ENCODE measurements at regions not wholly inside any gene's neighbourhood (a gene's known extent, or its start where the extent isn't known, plus 50 kb on each side); places are given as distances from the start of the nearest gene placed in this dataset.
"Not testable (repeated sequence)": the region's sequence is repeated elsewhere in the genome, so short reads cannot be mapped to it uniquely, and the experiment has no call there.

- H3K4me1 ChIP-seq, result peaks cover 11% of the 10 kb centered on the region
- no peaks in the 10 kb centered on the region for H3K27me3 ChIP-seq
- no peak overlapping the region for H3K27ac ChIP-seq
- no peaks in the 10 kb centered on the region for H4K20me1 ChIP-seq
- H3K9me3 ChIP-seq, result no peaks in the 10 kb centered on the region
- no peak for TF ChIP-seq Cebpa-rat (IDR thresholded peaks at IDR 0.05)
- peak overlapping the region; percentile 34; the same call in 1 of the 2 replicates for H3K9ac ChIP-seq
- no peaks in the 10 kb centered on the region for H3K36me3 ChIP-seq
- H3K4me2 ChIP-seq, result peak overlapping the region; percentile 70
- no peak overlapping the region for H3K4me3 ChIP-seq
Measured at GRCh38 chr20:47897461-47897860, 112.2 kb upstream of the SULF2 start.

GRCh38 chr20:47892681-47893080, 107.4 kb upstream of the SULF2 start:
- Histone ChIP-seq H3K4me2 (peak overlapping the region; percentile 42), H3K4me1 (peaks cover 13% of the 10 kb centered on the region)
- H3K9ac ChIP-seq, H3K27ac ChIP-seq, H4K20me1 ChIP-seq, H3K36me3 ChIP-seq, H3K4me3 ChIP-seq, H3K9me3 ChIP-seq, H3K27me3 ChIP-seq: not testable (repeated sequence)

DNA sequence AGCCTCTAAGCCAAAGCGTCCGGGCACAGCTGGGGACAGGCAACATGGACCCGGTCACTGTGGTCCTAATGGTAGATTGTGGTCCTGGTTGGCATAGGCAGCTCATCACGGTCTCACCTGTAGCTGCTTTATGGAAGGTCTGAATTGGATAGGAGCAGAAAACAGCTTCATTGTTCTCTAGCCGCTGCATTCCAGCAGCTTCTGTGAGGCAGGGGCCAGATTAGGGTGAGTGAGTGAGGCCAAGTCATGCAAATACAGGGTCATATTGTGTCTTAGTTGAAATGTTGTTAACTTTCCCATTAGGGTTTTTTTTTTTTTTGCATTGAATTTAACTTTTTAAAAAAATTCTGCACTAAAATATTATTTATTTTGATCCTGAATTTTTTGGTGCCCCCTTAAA, 105.4 kb upstream of the SULF2 start:
- H3K4me1 ChIP-seq, H3K27ac ChIP-seq, H3K36me3 ChIP-seq, H3K9me3 ChIP-seq, H3K4me3 ChIP-seq, H4K20me1 ChIP-seq, H3K9ac ChIP-seq, H3K27me3 ChIP-seq, H3K4me2 ChIP-seq: not testable (repeated sequence)

GRCh38 chr20:47889751-47890150, 104.5 kb upstream of the SULF2 start:
- H3K9ac ChIP-seq, H3K4me3 ChIP-seq, H3K36me3 ChIP-seq, H3K4me2 ChIP-seq, H3K9me3 ChIP-seq, H4K20me1 ChIP-seq, H3K27ac ChIP-seq, H3K4me1 ChIP-seq, H3K27me3 ChIP-seq: not testable (repeated sequence)

- Histone ChIP-seq H3K36me3 (no peaks in the 10 kb centered on the region), H3K27ac (no peak overlapping the region), H3K9me3 (no peaks in the 10 kb centered on the region), H3K9ac (no peak overlapping the region), H3K27me3 (no peaks in the 10 kb centered on the region), H4K20me1 (no peaks in the 10 kb centered on the region), H3K4me3 (no peak overlapping the region), H3K4me1 (peaks cover 8% of the 10 kb centered on the region), H3K4me2 (no peak overlapping the region)
- TF ChIP-seq Cebpa-rat (IDR thresholded peaks at IDR 0.05), result no peak
Measured at GRCh38 chr20:47888351-47888750, 103.1 kb upstream of the SULF2 start.

GRCh38 chr20:47887477-47888080, 102.3 kb upstream of the SULF2 start:
- Histone ChIP-seq H3K4me2 (no peak overlapping the region), H3K4me1 (peaks cover 7% of the 10 kb centered on the region), H3K27ac (no peak overlapping the region), H3K4me3 (no peak overlapping the region), H3K36me3 (no peaks in the 10 kb centered on the region), H3K9me3 (no peaks in the 10 kb centered on the region), H3K9ac (no peak overlapping the region), H4K20me1 (no peaks in the 10 kb centered on the region), H3K27me3 (no peaks in the 10 kb centered on the region)
- no peak for TF ChIP-seq Cebpa-rat (IDR thresholded peaks at IDR 0.05)

DNA sequence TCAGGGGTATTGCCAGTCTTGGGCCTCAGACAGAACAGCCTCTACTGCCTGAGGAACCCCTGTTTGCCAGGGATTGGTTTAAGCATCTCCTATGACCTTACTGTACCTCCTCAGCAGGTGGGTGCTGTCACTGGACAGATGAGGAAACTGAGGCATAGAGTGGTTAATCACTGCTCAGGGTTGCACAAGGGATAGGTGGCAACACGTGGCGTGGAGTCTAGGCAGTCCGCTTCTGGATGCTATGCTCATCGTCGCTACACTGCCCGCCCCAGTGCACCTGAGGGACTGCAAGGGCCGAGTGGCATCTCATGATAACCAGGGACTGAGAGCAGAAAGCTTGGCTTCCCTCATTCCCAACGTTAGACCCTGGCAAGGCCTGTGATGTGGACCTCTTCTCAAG, 101.8 kb upstream of the SULF2 start:
- no peaks in the 10 kb centered on the region for H3K27me3 ChIP-seq
- no peak overlapping the region for H3K4me3 ChIP-seq
- no peaks in the 10 kb centered on the region for H3K36me3 ChIP-seq
- no peak overlapping the region for H3K27ac ChIP-seq
- no peak overlapping the region for H3K9ac ChIP-seq
- H3K9me3 ChIP-seq, result no peaks in the 10 kb centered on the region
- TF ChIP-seq Cebpa-rat (IDR thresholded peaks at IDR 0.05), result no peak
- H3K4me2 ChIP-seq, result no peak overlapping the region
- H4K20me1 ChIP-seq, result no peaks in the 10 kb centered on the region
- H3K4me1 ChIP-seq, result peaks cover 2% of the 10 kb centered on the region

DNA sequence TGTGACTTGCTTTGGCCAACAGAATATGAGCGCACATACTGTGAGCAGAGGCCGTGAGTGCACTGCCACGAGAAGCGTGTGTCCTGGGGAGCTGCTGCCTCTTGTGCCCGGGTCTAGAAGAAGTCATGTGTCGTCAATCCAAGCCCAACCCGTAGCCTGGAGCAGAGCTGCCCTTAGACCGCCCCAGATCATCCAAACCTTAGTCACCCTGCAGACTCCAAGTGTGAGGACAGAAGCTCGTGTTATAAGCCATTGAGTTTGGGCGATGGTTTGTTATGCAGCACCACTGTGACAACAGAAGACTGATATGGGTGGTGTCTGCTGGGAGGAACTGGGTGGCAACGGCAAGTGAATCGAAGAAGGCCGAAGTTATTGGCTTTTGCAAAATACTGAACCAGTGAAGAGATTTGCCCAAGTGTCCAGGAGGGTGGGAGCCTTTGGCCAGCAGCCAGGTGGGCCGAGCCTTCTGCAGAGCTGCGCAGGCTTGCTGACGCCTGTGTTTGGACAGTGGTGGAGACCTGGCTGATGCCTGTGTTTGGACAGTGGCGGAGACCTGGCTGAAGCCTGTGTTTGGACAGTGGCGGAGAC, 101.3 kb upstream of the SULF2 start:
- Histone ChIP-seq H3K27me3 (no peaks in the 10 kb centered on the region), H3K4me3 (no peak overlapping the region), H3K9ac (no peak overlapping the region), H3K9me3 (no peaks in the 10 kb centered on the region), H3K36me3 (no peaks in the 10 kb centered on the region), H3K27ac (no peak overlapping the region), H3K4me1 (no peaks in the 10 kb centered on the region), H3K4me2 (no peak overlapping the region), H4K20me1 (no peaks in the 10 kb centered on the region)
- TF ChIP-seq Cebpa-rat (IDR thresholded peaks at IDR 0.05), result no peak

- Histone ChIP-seq H3K4me1 (no peaks in the 10 kb centered on the region), H3K4me2 (no peak overlapping the region), H3K36me3 (no peaks in the 10 kb centered on the region), H3K4me3 (no peak overlapping the region), H4K20me1 (no peaks in the 10 kb centered on the region), H3K9me3 (no peaks in the 10 kb centered on the region), H3K27me3 (no peaks in the 10 kb centered on the region), H3K27ac (no peak overlapping the region), H3K9ac (no peak overlapping the region)
- no peak for TF ChIP-seq Cebpa-rat (IDR thresholded peaks at IDR 0.05)
Measured at GRCh38 chr20:47885909-47886453, 100.7 kb upstream of the SULF2 start.

- not testable (repeated sequence) for H3K27ac ChIP-seq, H3K27me3 ChIP-seq, H4K20me1 ChIP-seq, H3K36me3 ChIP-seq, H3K4me1 ChIP-seq, H3K4me3 ChIP-seq, H3K9me3 ChIP-seq, H3K4me2 ChIP-seq, H3K9ac ChIP-seq
Measured at GRCh38 chr20:47883940-47884339, 98.7 kb upstream of the SULF2 start.

DNA sequence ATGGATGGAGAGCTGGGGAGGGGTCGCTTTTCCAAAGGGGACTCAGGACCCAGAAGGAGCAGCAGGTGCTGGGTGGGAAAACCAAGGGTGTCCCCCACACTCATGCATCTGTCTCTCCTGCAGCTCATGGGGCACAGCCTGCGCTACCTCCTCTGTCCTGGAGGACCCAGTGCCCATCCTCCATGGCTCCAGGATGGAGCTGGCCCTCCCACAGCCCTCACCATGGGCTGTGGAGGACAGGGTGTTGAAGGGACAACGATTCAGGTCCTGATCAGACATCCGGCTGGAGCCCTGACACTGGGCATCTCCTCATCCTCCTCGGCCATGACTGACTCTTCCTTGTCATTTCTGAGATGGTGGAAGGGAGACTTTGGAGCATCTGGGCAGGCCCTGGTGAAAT, 97.9 kb upstream of the SULF2 start:
- Histone ChIP-seq H3K27me3 (no peaks in the 10 kb centered on the region), H3K9me3 (no peaks in the 10 kb centered on the region), H3K36me3 (no peaks in the 10 kb centered on the region), H3K4me1 (peaks cover 17% of the 10 kb centered on the region), H3K4me2 (no peak overlapping the region), H3K9ac (no peak overlapping the region), H4K20me1 (no peaks in the 10 kb centered on the region), H3K4me3 (no peak overlapping the region), H3K27ac (no peak overlapping the region)
- TF ChIP-seq Cebpa-rat (IDR thresholded peaks at IDR 0.05), result no peak

Measured in BLaER1 (cell line).